ENCODE measurements at regions not wholly inside any gene's neighbourhood (a gene's known extent, or its start where the extent isn't known, plus 50 kb on each side); places are given as distances from the start of the nearest gene placed in this dataset.

DNA sequence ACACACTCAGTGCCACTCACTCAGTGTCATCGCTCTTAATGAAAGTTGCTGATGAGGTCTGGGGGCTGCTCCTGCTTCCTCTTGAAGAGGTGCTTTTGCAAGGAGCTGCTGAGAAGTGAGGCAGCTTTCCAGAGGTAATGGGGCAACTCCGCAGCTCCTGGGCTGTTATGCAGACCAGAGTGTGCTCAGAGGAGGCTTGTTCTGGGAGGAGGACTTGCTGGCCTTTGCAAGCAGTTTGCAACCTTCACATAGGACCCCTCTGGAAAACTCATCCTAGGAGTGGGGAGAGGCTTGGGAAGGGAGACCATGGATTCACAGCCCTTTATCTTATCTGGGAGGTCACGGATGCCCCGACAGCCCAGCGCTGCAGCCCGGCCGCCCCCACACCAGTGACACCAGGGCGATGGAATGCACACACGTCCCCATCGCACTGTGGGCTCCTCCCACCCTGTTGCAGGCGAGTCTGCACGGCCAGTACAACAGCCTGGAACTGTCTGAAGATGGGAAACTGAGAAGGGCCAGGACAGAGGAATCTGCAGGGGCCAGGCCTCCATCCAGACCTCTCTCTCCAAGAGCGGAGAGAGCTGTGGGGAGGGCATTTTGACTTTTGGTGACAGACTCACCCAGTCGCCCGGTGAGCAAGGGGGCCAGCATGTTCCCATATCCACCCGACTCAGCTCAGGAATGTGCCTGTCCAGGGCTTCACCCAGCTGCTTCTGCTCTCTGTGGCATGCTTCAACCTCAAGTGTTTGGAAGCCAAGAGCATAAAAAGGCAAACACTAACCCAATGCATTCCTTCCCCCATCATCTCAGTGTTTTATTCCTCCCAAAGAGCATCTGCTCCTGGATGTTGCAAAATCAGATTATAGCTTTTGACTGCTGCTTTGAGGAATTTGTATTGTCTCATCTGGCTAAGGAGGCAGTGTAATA lies 78.6 kb upstream of the ZNF469 start:
- no peaks in the 10 kb centered on the region for H3K36me3 ChIP-seq

DNA sequence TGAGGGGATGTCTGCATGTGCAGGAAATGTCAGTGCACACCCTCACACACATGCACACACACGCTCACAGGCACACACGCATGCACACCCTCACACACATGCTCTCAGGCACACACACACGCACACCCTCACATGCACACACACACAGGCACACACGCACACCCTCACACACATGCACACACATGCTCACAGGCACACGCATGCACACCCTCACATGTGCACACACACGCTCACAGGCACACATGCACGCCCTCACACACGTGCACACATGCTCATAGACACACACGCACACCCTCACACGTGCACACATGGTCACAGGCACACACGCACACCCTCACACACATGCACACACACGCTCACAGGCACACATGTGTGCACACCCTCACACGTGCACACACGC lies 77.6 kb upstream of the ZNF469 start:
- peaks cover 8 to 14% of the 10 kb centered on the region in 2 donors for H3K4me1 ChIP-seq
- no peaks in the 10 kb centered on the region for H3K9me3 ChIP-seq
- H3K36me3 ChIP-seq, result no peaks in the 10 kb centered on the region
- intact Hi-C loops (cut with DNase I; ENCODE audit: low total_unique reads) (loop anchor here (5.0 kb wide), 2 partner anchors 38 to 77 kb away; partner anchors contain the start of gene ZNF469), in situ Hi-C loops (cut with MboI; ENCODE audit: low sequenced_read_pairs in 4 of 4) (no loop called here)
- ATAC-seq (no peak), DNase-seq (no peak)
- H3K27me3 ChIP-seq, result peaks cover 18 to 29% (median 22%) of the 10 kb centered on the region in 3 donors
- no peak for TF ChIP-seq POLR2A (IDR thresholded peaks at IDR 0.05)
- TF ChIP-seq, protein P1, sequence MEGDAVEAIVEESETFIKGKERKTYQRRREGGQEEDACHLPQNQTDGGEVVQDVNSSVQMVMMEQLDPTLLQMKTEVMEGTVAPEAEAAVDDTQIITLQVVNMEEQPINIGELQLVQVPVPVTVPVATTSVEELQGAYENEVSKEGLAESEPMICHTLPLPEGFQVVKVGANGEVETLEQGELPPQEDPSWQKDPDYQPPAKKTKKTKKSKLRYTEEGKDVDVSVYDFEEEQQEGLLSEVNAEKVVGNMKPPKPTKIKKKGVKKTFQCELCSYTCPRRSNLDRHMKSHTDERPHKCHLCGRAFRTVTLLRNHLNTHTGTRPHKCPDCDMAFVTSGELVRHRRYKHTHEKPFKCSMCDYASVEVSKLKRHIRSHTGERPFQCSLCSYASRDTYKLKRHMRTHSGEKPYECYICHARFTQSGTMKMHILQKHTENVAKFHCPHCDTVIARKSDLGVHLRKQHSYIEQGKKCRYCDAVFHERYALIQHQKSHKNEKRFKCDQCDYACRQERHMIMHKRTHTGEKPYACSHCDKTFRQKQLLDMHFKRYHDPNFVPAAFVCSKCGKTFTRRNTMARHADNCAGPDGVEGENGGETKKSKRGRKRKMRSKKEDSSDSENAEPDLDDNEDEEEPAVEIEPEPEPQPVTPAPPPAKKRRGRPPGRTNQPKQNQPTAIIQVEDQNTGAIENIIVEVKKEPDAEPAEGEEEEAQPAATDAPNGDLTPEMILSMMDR (IDR thresholded peaks at IDR 0.05 in 4 of 5, conservative IDR thresholded peaks at IDR 0.05 in 1 of 5), result no peak
- no peak overlapping the region for H3K27ac ChIP-seq
- H3K4me3 ChIP-seq, result no peak overlapping the region

More for the DNA sequence above, 78.6 kb upstream of the ZNF469 start:
- in situ Hi-C loops (cut with MboI; ENCODE audit: low sequenced_read_pairs in 4 of 4) (no loop called here), intact Hi-C loops (cut with DNase I; ENCODE audit: low total_unique reads) (no loop called here)
- Histone ChIP-seq H3K27ac (no peak overlapping the region), H3K4me1 (peaks cover 8 to 10% of the 10 kb centered on the region in 2 donors), H3K4me3 (no peak overlapping the region), H3K27me3 (peaks cover 20 to 33% (median 22%) of the 10 kb centered on the region in 3 donors), H3K9me3 (no peaks in the 10 kb centered on the region)
- DNase-seq (no peak), ATAC-seq (no peak)
- TF ChIP-seq, protein P1 (IDR thresholded peaks at IDR 0.05 in 4 of 5, conservative IDR thresholded peaks at IDR 0.05 in 1 of 5), result no peak
- no peak for TF ChIP-seq POLR2A (IDR thresholded peaks at IDR 0.05)

DNA sequence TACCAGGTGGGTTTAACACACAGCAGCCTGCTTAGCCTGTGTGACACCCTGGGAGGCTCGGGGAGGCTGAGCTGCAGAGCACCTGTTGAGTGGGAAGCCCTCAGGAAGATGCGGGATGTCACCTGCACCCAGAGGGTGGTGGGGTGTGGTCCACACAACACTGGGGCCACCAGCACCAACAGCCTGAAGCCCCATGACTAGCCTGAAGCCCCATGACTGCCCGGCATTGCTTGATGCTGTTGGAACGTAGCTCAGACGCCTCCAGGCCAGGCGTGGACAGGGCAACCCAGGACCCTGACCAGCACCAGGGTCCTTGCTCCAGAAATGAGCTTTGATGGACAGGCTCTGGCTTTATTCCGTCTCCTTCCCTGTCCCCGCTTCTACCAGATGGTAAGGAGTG lies 76.3 kb upstream of the ZNF469 start:
- intact Hi-C loops (cut with DNase I; ENCODE audit: low total_unique reads), result loop anchor here (5.0 kb wide), 2 partner anchors 39 to 76 kb away; partner anchors contain the start of gene ZNF469
- ATAC-seq, result no peak
- H3K27me3 ChIP-seq, result peaks cover 16 to 19% (median 19%) of the 10 kb centered on the region in 3 donors
- H3K36me3 ChIP-seq, result no peaks in the 10 kb centered on the region
- no peak overlapping the region for H3K27ac ChIP-seq
- no peaks in the 10 kb centered on the region for H3K9me3 ChIP-seq
- no peak for DNase-seq
- peaks cover 8 to 14% of the 10 kb centered on the region in 2 donors for H3K4me1 ChIP-seq
- no peak overlapping the region for H3K4me3 ChIP-seq
- TF ChIP-seq POLR2A (IDR thresholded peaks at IDR 0.05), result no peak
- TF ChIP-seq, protein P1 (IDR thresholded peaks at IDR 0.05 in 4 of 5, conservative IDR thresholded peaks at IDR 0.05 in 1 of 5), result no peak
- in situ Hi-C loops (cut with MboI; ENCODE audit: low sequenced_read_pairs in 4 of 4), result no loop called here

DNA sequence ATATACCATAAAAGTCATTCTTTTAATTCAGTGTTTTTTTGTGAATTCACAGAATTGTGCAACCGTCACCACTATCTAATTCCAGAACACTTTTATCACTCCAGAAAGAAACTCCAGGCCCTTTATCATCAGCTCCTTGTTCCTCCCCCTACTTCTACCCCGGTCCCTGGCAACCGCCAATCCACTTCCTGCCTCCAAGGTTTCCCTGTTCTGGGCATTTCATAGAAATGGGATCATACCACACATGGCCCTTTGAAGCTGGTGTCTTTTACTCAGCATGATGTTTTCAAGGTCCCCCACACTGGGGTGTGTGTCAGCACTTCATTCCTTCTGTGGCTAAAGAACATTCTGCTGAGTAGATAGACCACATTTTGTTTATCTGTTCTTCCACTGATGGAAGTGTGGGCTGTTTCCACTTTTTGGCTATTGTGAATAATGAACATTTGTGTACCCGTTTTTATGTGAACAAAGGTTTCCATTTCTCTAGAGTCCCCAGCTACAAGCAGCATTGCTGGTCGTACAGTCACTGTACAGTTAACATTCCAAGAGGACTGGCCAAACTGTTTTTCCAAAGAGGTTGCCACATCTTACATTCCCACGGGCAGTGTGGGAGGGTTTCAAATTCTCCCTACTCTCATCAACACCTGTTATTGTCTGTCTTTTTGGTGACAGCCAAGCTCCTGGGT lies 75.8 kb upstream of the ZNF469 start:
- in situ Hi-C loops (cut with MboI; ENCODE audit: low sequenced_read_pairs in 4 of 4) (no loop called here), intact Hi-C loops (cut with DNase I; ENCODE audit: low total_unique reads) (loop anchor here (5.0 kb wide), 2 partner anchors 40 to 75 kb away; partner anchors contain the start of gene ZNF469)
- no peak overlapping the region for H3K27ac ChIP-seq
- no peak overlapping the region for H3K4me3 ChIP-seq
- no peaks in the 10 kb centered on the region for H3K9me3 ChIP-seq
- H3K27me3 ChIP-seq, result peaks cover 10 to 19% (median 18%) of the 10 kb centered on the region in 3 donors
- TF ChIP-seq, protein P1 (IDR thresholded peaks at IDR 0.05 in 4 of 5, conservative IDR thresholded peaks at IDR 0.05 in 1 of 5), result no peak
- no peak for TF ChIP-seq POLR2A (IDR thresholded peaks at IDR 0.05)
- no peaks in the 10 kb centered on the region for H3K36me3 ChIP-seq
- H3K4me1 ChIP-seq, result peaks cover 8 to 14% of the 10 kb centered on the region in 2 donors
- ATAC-seq (peak; percentile 98), DNase-seq (peak; percentile 51 to 60)

Data from gastrocnemius medialis (tissue), 4 donors.